ENCODE measurements at regions not wholly inside any gene's neighbourhood (a gene's known extent, or its start where the extent isn't known, plus 50 kb on each side); places are given as distances from the start of the nearest gene placed in this dataset.

DNA sequence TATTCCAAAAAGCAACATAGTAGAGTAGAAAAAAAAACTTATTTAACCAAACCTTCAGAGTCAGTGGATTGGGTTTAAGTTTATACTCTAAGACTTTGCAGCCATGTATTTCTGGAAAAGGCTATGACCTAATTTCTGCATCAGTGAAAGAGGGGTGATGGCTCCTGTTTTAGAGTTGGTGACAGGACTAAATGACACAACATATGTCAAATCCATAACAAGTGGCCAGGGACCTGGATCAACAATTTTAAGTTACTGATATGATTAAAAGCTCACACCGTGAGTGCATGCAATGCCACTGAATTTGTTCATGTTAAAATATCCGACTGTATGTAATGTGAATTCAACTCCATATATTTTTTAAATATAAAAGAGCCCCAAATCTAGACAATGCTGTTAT lies 390.6 kb downstream of the TNS3 start:
- H3K4me3 ChIP-seq (ENCODE audit: low read depth, low read length): no peak overlapping the region
- TF ChIP-seq, protein P1, sequence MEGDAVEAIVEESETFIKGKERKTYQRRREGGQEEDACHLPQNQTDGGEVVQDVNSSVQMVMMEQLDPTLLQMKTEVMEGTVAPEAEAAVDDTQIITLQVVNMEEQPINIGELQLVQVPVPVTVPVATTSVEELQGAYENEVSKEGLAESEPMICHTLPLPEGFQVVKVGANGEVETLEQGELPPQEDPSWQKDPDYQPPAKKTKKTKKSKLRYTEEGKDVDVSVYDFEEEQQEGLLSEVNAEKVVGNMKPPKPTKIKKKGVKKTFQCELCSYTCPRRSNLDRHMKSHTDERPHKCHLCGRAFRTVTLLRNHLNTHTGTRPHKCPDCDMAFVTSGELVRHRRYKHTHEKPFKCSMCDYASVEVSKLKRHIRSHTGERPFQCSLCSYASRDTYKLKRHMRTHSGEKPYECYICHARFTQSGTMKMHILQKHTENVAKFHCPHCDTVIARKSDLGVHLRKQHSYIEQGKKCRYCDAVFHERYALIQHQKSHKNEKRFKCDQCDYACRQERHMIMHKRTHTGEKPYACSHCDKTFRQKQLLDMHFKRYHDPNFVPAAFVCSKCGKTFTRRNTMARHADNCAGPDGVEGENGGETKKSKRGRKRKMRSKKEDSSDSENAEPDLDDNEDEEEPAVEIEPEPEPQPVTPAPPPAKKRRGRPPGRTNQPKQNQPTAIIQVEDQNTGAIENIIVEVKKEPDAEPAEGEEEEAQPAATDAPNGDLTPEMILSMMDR (IDR thresholded peaks at IDR 0.05; ENCODE audit: low read depth, low read length): no peak

DNA sequence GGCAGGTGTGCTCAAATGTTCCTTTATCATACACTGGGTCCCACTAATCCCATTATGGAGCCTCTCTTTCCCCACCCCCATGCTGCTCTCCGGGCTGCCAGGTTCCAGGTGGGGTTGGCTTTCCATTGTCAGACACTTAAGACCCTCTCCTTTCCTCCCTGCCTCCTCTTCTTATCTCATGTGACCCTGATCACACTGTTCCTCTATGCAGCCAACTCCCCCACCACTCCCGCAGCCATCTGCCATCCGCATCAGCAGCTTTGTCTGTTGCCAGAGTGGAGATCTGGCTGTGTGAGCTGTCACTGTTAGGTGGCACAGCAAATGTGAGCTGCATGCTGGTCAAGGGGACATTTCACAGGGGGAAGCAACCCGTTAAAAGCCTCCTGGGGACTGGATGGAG lies 391.4 kb downstream of the TNS3 start:
- no peak overlapping the region for H3K4me3 ChIP-seq (ENCODE audit: low read depth, low read length)
- TF ChIP-seq, protein P1 (IDR thresholded peaks at IDR 0.05; ENCODE audit: low read depth, low read length): no peak

DNA sequence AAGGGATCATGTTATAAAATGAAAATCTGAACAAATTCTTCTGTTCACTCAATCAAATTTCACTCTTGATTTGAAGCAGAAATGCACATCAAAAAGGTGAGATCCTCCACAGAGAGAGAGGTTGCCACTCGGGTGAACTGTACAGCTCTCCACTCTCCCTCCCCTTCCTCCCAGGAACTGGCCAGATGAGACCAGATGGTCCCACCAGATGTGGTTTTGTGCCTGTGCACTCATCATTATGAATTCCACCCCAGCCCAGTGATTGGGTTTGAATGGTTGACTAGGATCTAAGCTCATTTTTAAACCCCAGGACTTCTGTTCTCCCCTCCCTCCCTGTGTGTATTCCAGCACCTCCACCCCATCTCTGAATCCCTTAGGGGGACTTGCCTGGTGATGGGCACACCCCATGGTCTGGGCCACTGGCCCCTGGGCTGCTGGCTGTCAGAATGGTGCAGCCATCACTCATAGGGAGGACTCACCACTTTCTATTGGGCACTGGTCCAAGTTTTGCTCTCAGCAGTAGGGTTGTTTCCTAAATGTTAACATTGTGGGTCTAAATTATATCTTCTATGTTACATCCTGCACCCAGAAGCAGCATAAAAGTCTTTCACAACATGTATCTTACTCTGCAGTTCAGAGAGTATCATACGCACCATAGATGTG lies 393.1 kb downstream of the TNS3 start:
- TF ChIP-seq, protein P1 (IDR thresholded peaks at IDR 0.05; ENCODE audit: low read depth, low read length): no peak
- H3K4me3 ChIP-seq (ENCODE audit: low read depth, low read length): no peak overlapping the region

DNA sequence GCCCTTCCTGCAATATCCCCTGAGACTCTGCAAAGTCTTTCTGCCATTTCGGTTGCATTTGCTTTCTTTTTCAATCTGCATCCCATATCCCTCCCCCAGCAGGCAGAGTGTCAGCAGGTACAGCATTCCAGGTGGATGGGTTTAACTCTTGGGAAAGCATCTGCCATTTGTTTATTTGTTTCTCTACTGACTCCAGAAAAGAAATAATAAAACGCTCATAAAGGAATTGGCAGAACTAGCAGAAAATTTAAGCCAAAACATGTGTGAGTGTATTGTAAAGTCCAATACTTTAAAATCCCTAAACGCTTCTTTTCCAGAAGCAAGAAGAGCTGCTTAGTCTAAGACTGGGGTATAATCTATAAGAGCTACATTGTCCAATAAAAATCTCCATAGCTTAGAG lies 393.8 kb downstream of the TNS3 start:
- TF ChIP-seq, protein P1 (IDR thresholded peaks at IDR 0.05; ENCODE audit: low read depth, low read length): no peak
- no peak overlapping the region for H3K4me3 ChIP-seq (ENCODE audit: low read depth, low read length)

DNA sequence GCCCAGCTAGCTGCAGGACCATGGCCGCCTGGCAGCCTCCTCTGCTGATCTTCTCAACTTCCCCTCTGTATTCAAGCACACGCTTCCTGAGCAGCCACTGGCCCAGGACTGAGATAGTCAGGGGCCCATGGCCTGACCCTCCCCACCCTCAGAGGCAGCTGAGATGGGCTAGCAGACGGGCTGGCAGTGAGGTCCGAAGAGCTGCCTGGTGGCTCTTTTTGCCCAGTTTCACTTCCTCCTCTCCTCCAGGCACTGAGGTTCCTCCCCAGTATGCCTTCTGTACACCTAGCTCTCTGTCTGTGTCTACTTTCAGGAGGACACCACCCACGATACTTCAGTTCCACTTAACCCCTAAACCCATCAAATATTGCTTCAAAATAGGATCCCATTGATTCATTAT lies 395.6 kb downstream of the TNS3 start:
- TF ChIP-seq, protein P1 (IDR thresholded peaks at IDR 0.05; ENCODE audit: low read depth, low read length): no peak
- no peak overlapping the region for H3K4me3 ChIP-seq (ENCODE audit: low read depth, low read length)

DNA sequence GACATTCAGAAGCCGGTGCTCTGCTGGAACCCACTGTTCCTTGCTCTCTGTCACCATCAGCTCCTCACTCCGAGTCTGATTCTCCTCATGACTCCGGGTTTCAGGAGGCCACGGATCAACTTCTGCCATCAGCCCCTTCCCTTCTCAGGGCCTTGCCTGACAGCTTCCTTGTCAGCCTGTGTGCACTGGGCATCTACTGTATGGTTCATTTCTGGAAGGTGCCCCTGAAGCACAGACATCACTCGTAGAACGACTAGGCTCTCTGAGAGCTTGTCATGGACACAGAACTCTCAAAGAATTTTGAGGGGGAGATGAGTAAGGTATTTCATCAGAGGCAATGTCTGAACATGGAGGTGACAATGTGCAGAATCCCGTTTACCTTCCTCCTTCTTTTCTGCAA lies 396.1 kb downstream of the TNS3 start:
- no peak overlapping the region for H3K4me3 ChIP-seq (ENCODE audit: low read depth, low read length)

DNA sequence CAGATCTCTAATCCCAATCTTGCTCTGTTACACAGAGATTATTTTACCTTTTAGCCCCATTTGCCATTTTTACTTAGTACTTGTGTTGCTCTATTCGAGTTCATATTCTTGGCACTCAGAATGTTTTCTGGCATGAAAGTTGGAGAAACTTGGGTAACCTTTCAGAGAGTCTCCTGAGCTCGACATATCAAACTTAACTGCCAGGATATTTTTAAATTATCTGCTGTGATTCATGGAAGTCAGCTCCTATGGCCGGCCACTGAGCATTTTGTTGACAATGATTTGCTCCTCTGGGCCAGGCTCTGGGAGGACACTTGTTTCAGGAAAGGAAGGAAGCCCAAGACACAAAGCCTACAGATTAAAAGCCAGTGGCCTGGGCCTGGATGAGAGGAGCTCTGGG lies 396.7 kb downstream of the TNS3 start:
- TF ChIP-seq, protein P1 (IDR thresholded peaks at IDR 0.05; ENCODE audit: low read depth, low read length): no peak
- H3K4me3 ChIP-seq (ENCODE audit: low read depth, low read length): no peak overlapping the region

More for the DNA sequence above, 396.1 kb downstream of the TNS3 start:
- TF ChIP-seq, protein P1 (IDR thresholded peaks at IDR 0.05; ENCODE audit: low read depth, low read length): no peak

Data from WI38 (cell line).